RWPE2 (cell line): ENCODE measurements at regions not wholly inside any gene's neighbourhood (a gene's known extent, or its start where the extent isn't known, plus 50 kb on each side); places are given as distances from the start of the nearest gene placed in this dataset.
A peak's percentile ranks its signal among the peaks of the same experiment; 100 is the strongest.

Experiments used
- ATAC-seq: fragments of 200-7000 bp; cut with Tn5 transposase; 3 replicates; pipeline ENCODE4 v1.9.1; 2021; ENCODE audit warnings: low read depth
- DNase-seq: peaks from one replicate; pipeline ENCODE4 v3.0.0-alpha.2; 2020; ENCODE audit warnings: low spot score
- H3K27ac ChIP-seq: fragments of 450-650 bp; 2 replicates; pipeline ENCODE4 v1.5.1; 2017; ENCODE audit warnings: mild to moderate bottlenecking; ENCODE audit not compliant: poor library complexity, severe bottlenecking
- H3K27me3 ChIP-seq: fragments of 250-450 bp; sonication (Bioruptor Pico); 2 replicates; pipeline ENCODE4 v1.5.1; 2021; ENCODE audit warnings: mild to moderate bottlenecking, moderate library complexity; ENCODE audit not compliant: insufficient read depth, poor library complexity, severe bottlenecking
- H3K36me3 ChIP-seq: fragments of 250-450 bp; sonication (Bioruptor Pico); 2 replicates; pipeline ENCODE4 v1.5.1; 2020; ENCODE audit warnings: low read depth, mild to moderate bottlenecking, moderate library complexity
- H3K4me1 ChIP-seq: fragments of 250-450 bp; sonication (Bioruptor Pico); 2 replicates; pipeline ENCODE4 v1.5.1; 2021; ENCODE audit warnings: mild to moderate bottlenecking, moderate library complexity; ENCODE audit not compliant: insufficient read depth, poor library complexity, severe bottlenecking
- H3K4me3 ChIP-seq: fragments of 250-450 bp; sonication (Bioruptor Pico); 2 replicates; pipeline ENCODE4 v1.5.1; 2021; ENCODE audit warnings: mild to moderate bottlenecking, moderate library complexity; ENCODE audit not compliant: severe bottlenecking
- H3K9me3 ChIP-seq: fragments of 250-450 bp; sonication (Bioruptor Pico); 2 replicates; pipeline ENCODE4 v1.5.1; 2021; ENCODE audit warnings: mild to moderate bottlenecking, moderate library complexity; ENCODE audit not compliant: severe bottlenecking
- TF ChIP-seq, protein P1 (sequence below): fragments of 450-650 bp; IDR thresholded peaks from one replicate; pipeline ENCODE4 v1.5.1; 2017; ENCODE audit warnings: mild to moderate bottlenecking, moderate library complexity; ENCODE audit not compliant: poor library complexity, severe bottlenecking

DNA sequence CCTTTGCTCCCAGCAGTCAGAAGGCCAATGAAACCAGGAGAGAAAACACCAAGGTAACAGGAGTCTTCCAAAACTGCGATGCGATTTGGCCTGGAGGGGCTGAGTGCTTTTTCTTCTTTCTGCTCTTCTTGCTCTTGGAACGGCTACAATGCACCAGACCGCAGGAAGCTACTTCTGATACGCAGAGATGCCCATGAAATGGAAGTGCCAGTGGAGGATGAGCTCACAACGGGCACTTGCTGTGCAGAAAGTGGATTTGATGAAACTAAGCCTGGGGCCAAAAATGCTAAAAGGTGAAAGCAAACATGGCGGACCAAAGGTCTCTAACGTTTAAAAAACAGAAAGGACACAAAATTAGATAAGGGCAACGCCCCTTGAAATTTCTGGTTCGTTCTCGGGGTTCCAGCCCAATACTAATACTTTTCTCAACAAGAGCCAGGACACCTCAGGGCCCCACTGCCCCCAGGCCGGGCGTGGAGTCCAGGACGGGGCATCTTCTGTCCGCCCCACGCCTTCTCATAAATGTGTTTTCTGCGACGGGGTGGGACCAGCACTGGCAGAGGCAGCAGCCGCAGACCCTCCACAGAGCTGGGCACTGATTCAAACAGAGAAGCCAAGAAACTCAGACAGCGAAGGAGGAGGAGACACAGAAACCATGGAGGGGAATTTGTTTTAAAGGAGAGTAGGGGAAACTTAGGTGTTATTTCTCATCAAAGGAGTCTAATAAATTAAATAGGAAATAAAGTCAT lies 101.3 kb downstream of the CRYAA start:
- H3K9me3 ChIP-seq = no peaks in the 10 kb centered on the region
- DNase-seq (peak; percentile 34), ATAC-seq (no peak)
- H3K4me3 ChIP-seq = no peak overlapping the region
- H3K4me1 ChIP-seq = no peaks in the 10 kb centered on the region
- TF ChIP-seq, protein P1, sequence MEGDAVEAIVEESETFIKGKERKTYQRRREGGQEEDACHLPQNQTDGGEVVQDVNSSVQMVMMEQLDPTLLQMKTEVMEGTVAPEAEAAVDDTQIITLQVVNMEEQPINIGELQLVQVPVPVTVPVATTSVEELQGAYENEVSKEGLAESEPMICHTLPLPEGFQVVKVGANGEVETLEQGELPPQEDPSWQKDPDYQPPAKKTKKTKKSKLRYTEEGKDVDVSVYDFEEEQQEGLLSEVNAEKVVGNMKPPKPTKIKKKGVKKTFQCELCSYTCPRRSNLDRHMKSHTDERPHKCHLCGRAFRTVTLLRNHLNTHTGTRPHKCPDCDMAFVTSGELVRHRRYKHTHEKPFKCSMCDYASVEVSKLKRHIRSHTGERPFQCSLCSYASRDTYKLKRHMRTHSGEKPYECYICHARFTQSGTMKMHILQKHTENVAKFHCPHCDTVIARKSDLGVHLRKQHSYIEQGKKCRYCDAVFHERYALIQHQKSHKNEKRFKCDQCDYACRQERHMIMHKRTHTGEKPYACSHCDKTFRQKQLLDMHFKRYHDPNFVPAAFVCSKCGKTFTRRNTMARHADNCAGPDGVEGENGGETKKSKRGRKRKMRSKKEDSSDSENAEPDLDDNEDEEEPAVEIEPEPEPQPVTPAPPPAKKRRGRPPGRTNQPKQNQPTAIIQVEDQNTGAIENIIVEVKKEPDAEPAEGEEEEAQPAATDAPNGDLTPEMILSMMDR = no peak
- no peaks in the 10 kb centered on the region for H3K27me3 ChIP-seq
- H3K36me3 ChIP-seq = no peaks in the 10 kb centered on the region
- no peak overlapping the region for H3K27ac ChIP-seq

DNA sequence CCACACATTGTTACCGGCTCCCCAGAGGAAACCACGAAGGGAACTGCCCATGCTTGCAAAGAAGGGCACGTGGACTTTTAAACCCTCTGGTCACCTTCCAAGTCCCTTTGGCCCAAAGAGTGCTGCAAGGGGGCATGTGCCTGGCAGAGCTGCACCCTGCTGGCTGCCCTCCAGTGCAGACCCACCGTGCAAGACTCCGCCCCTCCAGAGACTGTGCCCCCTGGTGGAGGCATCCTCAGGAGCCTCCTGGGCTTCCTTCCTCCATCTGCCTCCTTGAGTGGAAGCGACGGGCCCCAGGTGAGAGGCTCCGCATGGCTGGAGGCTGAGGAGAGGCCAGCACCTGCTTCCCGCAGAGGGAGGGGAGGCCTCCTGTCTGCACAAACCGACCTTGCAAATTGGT lies 100.6 kb downstream of the CRYAA start:
- TF ChIP-seq, protein P1 = peak; percentile 21
- ATAC-seq = no peak

DNA sequence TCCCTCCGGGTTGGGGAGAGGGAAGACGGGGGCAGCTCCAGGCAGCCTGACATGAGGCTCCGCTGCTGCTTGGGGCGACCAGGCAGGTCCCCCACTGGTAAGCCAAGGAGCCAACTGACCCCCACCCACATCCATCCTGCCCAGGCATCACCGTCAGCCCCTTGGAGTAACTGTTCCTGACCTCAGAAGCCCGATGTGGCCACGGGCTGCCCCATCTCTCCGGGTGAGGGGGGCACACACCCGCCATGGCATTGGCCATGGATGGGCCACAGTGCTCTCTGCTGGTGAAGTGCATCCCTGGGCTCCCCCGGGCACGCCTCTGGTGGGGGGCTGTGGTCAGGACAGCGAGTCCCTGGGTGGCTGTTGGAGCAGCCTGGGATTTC lies 100.0 kb downstream of the CRYAA start:
- Histone ChIP-seq H3K27ac (no peak overlapping the region), H3K36me3 (no peaks in the 10 kb centered on the region), H3K4me1 (no peaks in the 10 kb centered on the region), H3K9me3 (no peaks in the 10 kb centered on the region), H3K27me3 (no peaks in the 10 kb centered on the region), H3K4me3 (no peak overlapping the region)
- peak; percentile 41 for DNase-seq
- no peak for ATAC-seq
- TF ChIP-seq, protein P1 = no peak

More for the DNA sequence above, 100.6 kb downstream of the CRYAA start:
- DNase-seq = peak; percentile 47
- no peak overlapping the region for H3K27ac ChIP-seq
- H3K36me3 ChIP-seq = no peaks in the 10 kb centered on the region
- no peaks in the 10 kb centered on the region for H3K4me1 ChIP-seq
- no peaks in the 10 kb centered on the region for H3K9me3 ChIP-seq
- no peaks in the 10 kb centered on the region for H3K27me3 ChIP-seq
- H3K4me3 ChIP-seq = no peak overlapping the region

DNA sequence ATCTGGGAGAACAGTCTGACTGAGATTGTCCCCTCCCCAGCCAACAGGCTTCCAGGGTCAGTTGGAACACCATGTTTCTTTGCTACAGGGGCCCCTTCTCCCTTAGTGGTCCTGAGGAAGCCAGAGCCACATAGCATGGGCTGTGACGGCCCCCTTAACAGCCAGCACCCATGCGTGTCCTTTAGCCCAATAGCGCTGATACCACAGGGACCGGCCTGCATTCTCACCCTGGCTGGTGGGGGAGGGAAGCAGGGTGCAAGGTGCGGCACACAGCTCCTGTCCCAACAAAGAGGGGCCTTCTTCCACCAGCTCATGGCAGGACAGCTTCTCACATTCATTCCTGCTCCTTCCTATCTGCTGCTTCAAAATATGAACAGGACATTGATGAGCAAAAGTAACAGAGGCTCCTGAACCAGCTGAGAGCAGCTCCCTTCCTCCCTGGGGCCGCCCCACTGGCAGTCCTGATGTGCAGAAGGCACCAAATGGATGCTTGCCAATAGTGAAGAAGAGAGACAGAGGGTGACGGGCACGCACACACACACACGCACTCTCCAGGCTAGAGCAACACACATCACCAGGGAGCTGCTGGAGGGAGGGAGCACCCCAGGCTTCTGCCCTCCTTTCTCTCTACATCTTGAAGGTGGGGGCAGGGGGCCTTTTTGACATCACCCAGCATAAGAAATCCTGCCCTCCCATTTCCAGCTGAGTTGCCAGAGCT lies 99.4 kb downstream of the CRYAA start:
- no peaks in the 10 kb centered on the region for H3K9me3 ChIP-seq
- TF ChIP-seq, protein P1 = no peak
- ATAC-seq (no peak), DNase-seq (peak; percentile 46)
- no peaks in the 10 kb centered on the region for H3K4me1 ChIP-seq
- H3K36me3 ChIP-seq = no peaks in the 10 kb centered on the region
- no peak overlapping the region for H3K4me3 ChIP-seq
- no peak overlapping the region for H3K27ac ChIP-seq
- no peaks in the 10 kb centered on the region for H3K27me3 ChIP-seq
